ENCODE measurements at regions not wholly inside any gene's neighbourhood (a gene's known extent, or its start where the extent isn't known, plus 50 kb on each side); places are given as distances from the start of the nearest gene placed in this dataset.

- no peak for DNase-seq (ENCODE audit: low read depth in 2 of 3, low spot score in 1 of 3)
Measured at GRCh38 chr18:52008736-52009135, 331.3 kb upstream of the DCC start.

GRCh38 chr18:52009958-52010357, 330.0 kb upstream of the DCC start:
- DNase-seq (ENCODE audit: low read depth in 2 of 3, low spot score in 1 of 3), result no peak

- DNase-seq (ENCODE audit: low read depth in 2 of 3, low spot score in 1 of 3), result no peak
Measured at GRCh38 chr18:52045946-52046675, 293.9 kb upstream of the DCC start.

GRCh38 chr18:52046842-52047241, 293.2 kb upstream of the DCC start:
- DNase-seq (ENCODE audit: low read depth in 2 of 3, low spot score in 1 of 3), result no peak

- no peak for DNase-seq (ENCODE audit: low read depth in 2 of 3, low spot score in 1 of 3)
Measured at GRCh38 chr18:52054324-52054723, 285.7 kb upstream of the DCC start.

- DNase-seq (ENCODE audit: low read depth in 2 of 3, low spot score in 1 of 3), result no peak
Measured at GRCh38 chr18:52060607-52061304, 279.2 kb upstream of the DCC start.

GRCh38 chr18:52063923-52064322, 276.1 kb upstream of the DCC start:
- DNase-seq (ENCODE audit: low read depth in 2 of 3, low spot score in 1 of 3), result no peak

GRCh38 chr18:52069201-52069600, 270.8 kb upstream of the DCC start:
- no peak for DNase-seq (ENCODE audit: low read depth in 2 of 3, low spot score in 1 of 3)

- no peak for DNase-seq (ENCODE audit: low read depth in 2 of 3, low spot score in 1 of 3)
Measured at GRCh38 chr18:52070291-52070756, 269.7 kb upstream of the DCC start.

GRCh38 chr18:52077251-52077983, 262.6 kb upstream of the DCC start:
- DNase-seq (ENCODE audit: low read depth in 2 of 3, low spot score in 1 of 3), result no peak

- no peak for DNase-seq (ENCODE audit: low read depth in 2 of 3, low spot score in 1 of 3)
Measured at GRCh38 chr18:52082246-52082645, 257.8 kb upstream of the DCC start.

- no peak for DNase-seq (ENCODE audit: low read depth in 2 of 3, low spot score in 1 of 3)
Measured at GRCh38 chr18:52087140-52087539, 252.9 kb upstream of the DCC start.

GRCh38 chr18:52090005-52090404, 250.0 kb upstream of the DCC start:
- no peak for DNase-seq (ENCODE audit: low read depth in 2 of 3, low spot score in 1 of 3)

- DNase-seq (ENCODE audit: low read depth in 2 of 3, low spot score in 1 of 3), result no peak
Measured at GRCh38 chr18:52093171-52093570, 246.8 kb upstream of the DCC start.

- DNase-seq (ENCODE audit: low read depth in 2 of 3, low spot score in 1 of 3), result no peak
Measured at GRCh38 chr18:52118684-52119083, 221.3 kb upstream of the DCC start.

GRCh38 chr18:52130624-52131301, 209.2 kb upstream of the DCC start:
- DNase-seq (ENCODE audit: low read depth in 2 of 3, low spot score in 1 of 3), result no peak

GRCh38 chr18:52131845-52132244, 208.2 kb upstream of the DCC start:
- no peak for DNase-seq (ENCODE audit: low read depth in 2 of 3, low spot score in 1 of 3)

- DNase-seq (ENCODE audit: low read depth in 2 of 3, low spot score in 1 of 3), result no peak
Measured at GRCh38 chr18:52136532-52136931, 203.5 kb upstream of the DCC start.

- no peak for DNase-seq (ENCODE audit: low read depth in 2 of 3, low spot score in 1 of 3)
Measured at GRCh38 chr18:52140986-52141385, 199.0 kb upstream of the DCC start.

- DNase-seq (ENCODE audit: low read depth in 2 of 3, low spot score in 1 of 3), result no peak
Measured at GRCh38 chr18:52150050-52150449, 189.9 kb upstream of the DCC start.

GRCh38 chr18:52152036-52152435, 188.0 kb upstream of the DCC start:
- no peak for DNase-seq (ENCODE audit: low read depth in 2 of 3, low spot score in 1 of 3)

Measured in stimulated activated CD4-positive, alpha-beta T cell treated with anti-CD3 and anti-CD28 coated beads, Interleukin-12 subunit alpha, Interleukin-12 subunit beta, amount 100 ng/mL, for 48 hours (primary cell).